GM12873 (cell line): ENCODE measurements at regions not wholly inside any gene's neighbourhood (a gene's known extent, or its start where the extent isn't known, plus 50 kb on each side); places are given as distances from the start of the nearest gene placed in this dataset.

ENCODE experiments used
- TF ChIP-seq, protein P1 (sequence below): IDR thresholded peaks from 2 replicates; pipeline ENCODE4 v1.5.1; 2012; ENCODE audit warnings: low read depth, mild to moderate bottlenecking, moderate library complexity, low read length, control low read depth; ENCODE audit not compliant: insufficient read depth; ENCODE audit errors: missing control alignments

DNA sequence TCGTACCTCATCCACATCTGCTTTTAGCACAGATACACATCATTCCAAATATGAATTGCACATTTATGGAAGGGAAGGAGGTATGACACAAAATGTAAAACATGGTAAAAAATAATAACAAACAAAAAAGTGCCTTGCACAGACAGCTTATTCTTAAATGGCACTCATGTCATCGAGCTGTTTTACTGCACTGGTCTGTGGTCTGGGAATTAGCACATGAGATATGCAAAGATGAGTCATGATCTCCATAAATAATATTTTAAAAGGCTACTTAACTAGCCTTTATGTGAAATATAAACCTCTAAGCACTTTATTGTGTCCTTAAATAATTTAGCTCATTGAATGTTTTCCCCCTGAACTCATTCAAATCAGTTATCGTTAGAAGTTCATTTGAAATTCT lies 142.2 kb upstream of the ZNF385D start:
- TF ChIP-seq, protein P1, sequence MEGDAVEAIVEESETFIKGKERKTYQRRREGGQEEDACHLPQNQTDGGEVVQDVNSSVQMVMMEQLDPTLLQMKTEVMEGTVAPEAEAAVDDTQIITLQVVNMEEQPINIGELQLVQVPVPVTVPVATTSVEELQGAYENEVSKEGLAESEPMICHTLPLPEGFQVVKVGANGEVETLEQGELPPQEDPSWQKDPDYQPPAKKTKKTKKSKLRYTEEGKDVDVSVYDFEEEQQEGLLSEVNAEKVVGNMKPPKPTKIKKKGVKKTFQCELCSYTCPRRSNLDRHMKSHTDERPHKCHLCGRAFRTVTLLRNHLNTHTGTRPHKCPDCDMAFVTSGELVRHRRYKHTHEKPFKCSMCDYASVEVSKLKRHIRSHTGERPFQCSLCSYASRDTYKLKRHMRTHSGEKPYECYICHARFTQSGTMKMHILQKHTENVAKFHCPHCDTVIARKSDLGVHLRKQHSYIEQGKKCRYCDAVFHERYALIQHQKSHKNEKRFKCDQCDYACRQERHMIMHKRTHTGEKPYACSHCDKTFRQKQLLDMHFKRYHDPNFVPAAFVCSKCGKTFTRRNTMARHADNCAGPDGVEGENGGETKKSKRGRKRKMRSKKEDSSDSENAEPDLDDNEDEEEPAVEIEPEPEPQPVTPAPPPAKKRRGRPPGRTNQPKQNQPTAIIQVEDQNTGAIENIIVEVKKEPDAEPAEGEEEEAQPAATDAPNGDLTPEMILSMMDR, result no peak

DNA sequence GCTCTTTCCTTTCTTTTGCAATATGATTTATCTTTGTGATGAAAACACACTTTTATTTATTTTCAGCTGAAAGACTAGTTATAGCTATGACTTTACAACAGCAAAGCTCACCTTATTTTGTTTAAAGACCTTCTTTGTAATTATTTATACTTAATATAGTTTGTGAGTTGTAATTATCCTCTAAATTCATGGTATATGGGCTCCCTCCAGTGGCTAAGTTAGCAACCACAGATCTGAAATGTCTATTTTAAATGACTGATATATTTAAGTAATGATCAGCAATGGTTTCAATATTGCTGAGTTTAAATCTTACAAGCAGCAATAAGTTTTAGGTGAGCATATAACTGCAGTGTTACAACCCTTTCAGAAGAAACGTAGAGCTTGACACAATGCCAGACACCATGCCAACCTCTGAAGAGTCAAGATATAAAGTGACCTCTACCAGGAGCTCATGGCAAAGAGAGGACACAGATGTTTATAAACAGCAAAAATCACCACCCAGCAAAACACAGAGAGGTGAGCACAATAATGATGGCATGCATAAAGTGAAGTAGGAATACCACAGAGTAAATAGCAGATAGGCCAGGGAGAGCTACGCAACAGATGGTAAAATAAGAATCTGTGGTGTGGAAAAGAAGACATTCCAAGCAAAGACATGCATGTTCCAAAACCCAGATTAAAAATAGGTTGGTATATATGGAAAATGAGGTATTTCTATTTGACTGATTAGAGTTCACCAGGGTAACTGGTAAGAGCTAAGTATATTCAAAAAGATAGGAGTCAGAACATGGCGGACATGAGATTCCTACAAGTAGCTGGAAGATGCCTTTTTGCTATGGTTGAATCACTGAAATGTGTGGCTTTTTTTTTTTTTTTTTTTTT lies 143.7 kb upstream of the ZNF385D start:
- TF ChIP-seq, protein P1, result no peak

DNA sequence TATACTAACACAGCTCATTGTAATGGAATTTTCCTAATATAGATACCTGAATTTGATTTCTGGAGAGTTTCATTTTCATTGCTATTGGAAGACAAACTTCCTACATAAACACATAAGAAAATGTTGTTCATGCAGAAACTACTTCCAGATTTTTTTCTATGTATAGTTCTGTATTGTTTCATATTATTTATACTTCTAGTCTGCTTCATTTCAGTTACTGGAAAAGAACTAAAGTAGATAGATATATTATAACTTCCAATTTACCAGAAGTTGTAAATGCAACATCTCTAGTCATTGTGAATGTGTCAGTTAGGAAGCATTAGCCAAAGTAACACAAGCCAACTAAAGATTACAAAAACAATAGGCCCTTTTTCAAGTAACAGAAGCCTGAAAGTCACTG lies 147.3 kb upstream of the ZNF385D start:
- TF ChIP-seq, protein P1, result no peak

DNA sequence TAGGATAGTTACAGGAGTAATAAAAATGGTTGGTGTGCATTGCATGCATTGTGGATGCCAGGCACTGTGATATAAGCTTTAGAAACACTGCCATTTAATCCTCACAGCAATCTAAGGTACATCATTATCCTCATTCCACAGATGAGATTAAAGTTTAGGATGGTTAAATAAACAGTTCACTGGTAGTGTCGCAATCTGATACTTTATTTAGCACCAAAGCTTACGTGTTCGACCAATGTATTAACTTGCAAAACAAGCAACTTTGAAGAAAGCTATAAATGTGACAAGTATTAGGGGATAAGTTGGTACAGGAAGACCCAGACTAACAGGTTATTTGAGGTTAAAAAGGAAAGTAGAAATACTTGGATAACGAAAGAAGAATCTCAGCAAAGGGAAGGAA lies 150.5 kb upstream of the ZNF385D start:
- TF ChIP-seq, protein P1, result no peak

DNA sequence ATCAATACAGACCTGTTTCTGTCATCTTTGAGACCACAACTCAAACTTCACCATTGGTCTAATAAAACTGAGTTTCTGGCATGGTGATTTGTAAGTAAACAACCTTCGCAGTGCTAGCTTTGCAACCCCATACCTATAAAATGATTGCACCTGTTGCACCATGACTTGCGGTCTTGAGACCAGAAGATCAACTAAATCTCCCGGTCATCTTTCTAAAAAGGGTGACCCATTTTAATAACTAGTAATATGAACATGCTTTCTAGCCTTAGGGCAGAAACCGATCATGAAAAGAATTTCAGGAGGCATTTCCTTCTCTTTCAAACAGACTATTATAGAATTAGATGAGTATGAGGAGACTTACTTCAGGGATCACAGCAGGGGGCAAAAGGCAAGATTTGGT lies 151.9 kb upstream of the ZNF385D start:
- TF ChIP-seq, protein P1, result no peak

DNA sequence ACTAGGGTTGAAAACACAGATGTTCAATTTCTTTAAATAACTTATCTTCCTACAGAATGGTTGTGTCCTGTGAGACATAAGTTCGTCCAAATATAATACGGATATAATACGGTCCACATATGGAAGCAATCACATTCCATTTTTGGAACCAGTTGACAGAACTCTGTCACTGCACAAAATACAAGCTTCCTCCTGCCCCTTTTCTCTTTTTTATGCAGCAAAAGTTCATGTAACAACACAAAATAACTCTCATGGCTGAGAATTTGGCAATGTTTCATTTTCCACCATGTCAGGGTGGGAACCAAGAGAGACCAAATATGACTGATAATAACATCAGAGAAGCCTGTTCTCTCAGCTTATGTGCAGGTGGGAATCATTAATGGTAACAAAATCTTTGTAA lies 158.1 kb upstream of the ZNF385D start:
- TF ChIP-seq, protein P1, result no peak

DNA sequence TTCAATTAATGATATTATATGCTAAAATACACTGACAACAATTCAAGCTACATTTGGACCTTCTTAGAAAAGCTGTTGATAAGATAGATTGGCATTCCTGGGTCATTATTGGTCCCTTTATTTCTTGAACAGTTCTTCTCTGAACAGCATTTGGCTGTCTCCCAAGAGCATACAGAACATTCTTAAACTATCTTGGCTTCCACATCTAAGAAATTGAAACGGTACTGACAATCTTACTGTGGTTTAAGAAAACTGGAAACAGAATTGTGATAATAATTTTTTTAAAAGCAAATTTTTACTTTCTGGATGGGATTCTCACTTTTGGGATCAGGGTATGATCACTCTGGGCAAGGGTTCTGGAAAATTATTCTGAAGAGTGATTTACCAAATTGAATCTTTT lies 161.7 kb upstream of the ZNF385D start:
- TF ChIP-seq, protein P1, result no peak
